GM18517 (cell line): ENCODE measurements at regions not wholly inside any gene's neighbourhood (a gene's known extent, or its start where the extent isn't known, plus 50 kb on each side); places are given as distances from the start of the nearest gene placed in this dataset.
A peak's percentile ranks its signal among the peaks of the same experiment; 100 is the strongest.

Experiments
- ATAC-seq: cut with Tn5 transposase; IDR thresholded peaks from one replicate; pipeline ENCODE4 v1.9.1; 2021; ENCODE audit warnings: mild to moderate bottlenecking, moderate library complexity; ENCODE audit not compliant: unreplicated experiment

DNA sequence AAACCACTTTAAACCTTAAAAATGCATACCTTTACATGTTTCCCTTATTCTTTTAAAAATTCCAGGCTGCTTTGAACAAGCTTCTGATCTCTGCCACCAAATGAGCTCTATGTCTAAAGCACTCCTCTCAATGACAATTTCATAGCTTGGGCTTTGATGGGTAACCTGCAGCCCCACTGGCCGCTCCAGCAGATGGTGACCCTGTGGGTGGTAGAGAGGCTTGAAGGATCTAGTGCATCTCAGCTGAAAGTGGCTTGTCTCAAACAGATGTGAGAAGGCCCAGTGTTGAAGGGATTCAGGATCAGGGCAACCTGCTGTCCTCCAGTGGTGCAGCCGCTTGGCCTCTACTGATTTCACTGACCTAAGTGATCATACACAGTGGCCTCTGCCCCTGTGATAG, 84.7 kb upstream of the IRF2BP2 start:
- no peak for ATAC-seq

DNA sequence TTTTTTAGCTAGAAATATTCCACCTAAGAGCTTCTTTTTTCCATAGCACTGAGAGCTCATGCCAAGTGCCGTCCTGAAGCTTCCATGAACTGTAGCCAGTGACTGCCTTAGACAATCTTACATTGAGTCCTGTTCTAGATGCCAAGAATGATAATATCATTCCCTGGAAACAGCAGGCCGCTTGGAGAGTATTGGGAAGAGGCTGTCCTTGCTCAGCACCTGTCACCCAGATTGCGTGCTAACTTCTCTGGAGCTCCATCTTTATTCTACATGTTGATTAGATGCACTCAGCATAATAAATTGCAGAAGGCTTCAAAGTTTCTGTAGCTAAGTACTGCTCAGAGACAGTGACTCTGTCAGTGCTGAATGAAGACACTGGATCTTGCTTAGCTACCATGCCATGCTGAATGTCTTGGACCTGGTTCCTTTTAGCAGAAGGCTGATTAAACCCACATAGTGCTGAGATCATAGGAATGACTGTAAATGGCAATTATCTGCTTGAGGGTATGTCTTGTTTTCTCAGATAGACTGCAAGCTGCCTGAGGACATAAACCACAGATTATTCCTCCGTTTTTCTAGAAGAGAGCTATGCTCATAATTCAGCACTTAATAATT, 83.1 kb upstream of the IRF2BP2 start:
- no peak for ATAC-seq

DNA sequence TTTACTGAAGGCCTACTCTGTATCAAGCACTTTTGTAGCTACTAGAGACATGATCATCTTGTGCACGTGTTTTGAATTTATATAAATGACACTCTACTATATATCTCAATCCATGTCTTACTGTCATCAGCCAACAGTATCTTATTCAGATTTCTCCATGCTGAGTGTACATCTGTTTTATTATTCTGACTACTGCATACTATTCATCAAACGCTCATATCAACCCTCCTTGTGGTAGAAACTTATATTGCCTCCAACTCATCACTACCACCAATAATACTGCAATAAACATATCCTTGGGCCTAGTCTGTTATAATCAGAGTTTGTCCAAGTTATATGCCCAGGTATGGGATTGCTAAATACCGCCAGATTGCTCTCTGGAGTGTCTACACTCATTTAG, 81.6 kb upstream of the IRF2BP2 start:
- no peak for ATAC-seq

DNA sequence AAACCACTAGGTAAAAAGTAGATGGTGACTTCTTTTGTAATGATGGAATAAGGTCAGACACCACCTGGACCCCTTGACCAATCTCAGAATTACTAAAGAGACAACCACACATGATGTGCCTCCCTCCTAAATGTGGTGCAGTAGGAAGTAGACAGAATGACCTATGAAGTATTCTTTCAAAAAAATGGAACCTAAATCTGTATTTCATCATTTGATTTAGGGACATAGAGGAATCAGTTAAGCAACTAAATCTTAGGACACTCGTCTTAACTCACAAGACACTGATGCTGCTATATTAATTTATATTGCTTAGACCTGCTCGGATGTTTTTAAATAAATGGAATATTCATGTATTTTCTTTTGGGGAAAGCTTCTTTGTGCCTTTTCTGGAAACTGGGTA, 80.9 kb upstream of the IRF2BP2 start:
- no peak for ATAC-seq

DNA sequence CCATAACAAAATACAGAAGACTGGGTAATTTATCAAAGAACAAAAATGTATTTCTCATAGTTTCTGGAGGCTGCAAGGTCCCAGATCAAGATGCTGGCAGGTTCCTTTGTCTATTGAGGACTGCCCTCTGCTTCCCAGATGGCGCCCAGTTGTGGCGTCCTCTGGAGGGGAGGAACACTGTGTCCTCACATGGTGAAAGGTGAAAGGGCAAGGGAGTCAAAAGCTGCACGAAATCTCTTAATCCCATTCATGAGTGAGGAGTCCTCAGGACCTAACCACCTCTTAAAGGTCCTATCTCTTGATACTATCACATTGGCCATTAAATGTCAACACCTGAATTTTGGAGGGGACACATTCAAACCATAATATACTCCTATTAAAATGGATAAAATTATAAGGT, 79.3 kb upstream of the IRF2BP2 start:
- no peak for ATAC-seq

DNA sequence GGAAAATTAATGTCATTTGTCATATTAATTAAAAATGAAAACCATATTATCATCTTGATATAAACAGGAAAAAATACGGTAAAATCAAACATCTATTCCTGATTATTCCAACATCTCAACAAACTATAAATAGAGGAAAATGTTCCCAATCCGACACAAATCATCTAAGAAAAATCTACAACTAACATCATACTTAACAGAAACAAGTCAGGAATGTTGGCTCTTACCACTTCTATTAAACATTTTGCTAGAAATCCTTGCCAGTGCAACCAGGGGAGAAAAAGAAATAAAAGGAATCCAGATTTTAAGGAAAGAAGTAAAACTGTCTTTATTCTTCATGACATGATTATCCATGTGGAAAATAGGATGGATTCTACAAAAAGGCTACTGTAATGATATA, 77.0 kb upstream of the IRF2BP2 start:
- ATAC-seq: no peak

DNA sequence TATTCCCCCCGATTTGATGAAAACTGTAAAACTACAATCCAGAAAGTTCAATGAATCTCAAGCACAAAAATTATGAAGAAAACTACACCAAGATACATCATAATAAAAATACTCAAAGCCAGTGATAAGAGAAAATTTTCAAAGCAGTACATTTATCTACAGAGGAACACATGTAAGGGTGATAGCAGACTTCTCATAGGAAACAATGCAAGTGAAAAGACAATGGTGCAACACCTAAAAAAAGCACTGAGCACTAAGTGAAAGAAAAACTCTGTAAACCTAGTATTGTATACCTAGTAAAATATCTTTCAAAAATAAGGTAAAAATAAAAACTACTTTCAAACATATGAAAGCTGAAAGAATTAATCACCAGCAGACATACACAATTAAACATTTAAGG, 76.1 kb upstream of the IRF2BP2 start:
- no peak for ATAC-seq

DNA sequence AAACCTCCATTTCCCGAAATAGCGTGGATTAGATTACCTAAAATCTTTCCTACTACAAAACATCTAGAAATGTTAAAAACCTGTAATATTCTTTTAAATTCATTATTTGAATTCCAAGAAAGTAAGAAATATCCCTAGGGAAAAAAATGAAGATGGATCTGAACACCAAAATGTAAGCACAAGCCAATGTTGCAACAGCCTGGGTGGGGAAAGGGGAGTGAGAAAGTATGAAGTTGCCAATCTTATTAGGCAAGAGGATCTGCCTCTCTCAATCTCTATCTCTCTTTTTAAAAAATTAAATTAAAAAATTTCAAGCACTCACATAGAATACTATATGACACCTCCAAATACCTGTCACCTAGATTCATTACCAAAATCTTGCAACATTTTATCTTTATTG, 74.9 kb upstream of the IRF2BP2 start:
- ATAC-seq: no peak

DNA sequence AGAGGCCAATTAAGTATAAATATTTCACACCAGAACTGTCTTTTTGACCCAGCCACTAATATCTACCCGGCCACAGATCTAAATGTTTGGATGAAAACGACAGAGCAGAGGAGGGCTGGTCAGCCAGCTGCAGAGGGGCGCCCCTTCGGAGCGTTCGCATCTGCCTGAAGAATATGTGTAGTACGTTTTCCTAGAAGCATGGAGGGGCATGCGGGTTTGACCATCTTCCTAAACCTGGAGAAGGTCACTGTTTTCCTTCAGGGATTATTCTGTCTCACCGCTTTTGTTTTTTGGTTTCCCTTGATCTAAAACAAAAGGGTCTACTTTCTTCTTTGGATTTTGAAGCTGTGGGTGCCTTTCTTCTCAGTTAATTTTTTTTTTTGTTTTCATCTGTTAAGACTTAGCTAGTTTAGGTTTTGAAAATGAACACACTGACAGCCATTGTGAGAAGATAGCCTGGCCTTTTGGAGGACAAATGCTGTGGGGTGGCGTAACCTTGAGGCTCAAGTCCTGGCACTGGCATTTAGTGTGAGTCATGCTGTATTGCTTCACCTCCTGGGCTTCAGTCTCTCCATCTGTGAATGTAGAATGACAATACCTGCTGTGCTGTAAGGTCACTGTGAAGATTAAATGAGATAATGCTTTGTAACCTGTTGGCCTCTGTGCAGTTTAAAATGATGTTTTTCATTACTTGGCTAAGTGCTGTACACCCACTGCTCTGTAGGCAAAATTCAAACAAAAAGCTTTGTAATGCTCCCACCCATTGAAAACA, 74.1 kb upstream of the IRF2BP2 start:
- no peak for ATAC-seq

DNA sequence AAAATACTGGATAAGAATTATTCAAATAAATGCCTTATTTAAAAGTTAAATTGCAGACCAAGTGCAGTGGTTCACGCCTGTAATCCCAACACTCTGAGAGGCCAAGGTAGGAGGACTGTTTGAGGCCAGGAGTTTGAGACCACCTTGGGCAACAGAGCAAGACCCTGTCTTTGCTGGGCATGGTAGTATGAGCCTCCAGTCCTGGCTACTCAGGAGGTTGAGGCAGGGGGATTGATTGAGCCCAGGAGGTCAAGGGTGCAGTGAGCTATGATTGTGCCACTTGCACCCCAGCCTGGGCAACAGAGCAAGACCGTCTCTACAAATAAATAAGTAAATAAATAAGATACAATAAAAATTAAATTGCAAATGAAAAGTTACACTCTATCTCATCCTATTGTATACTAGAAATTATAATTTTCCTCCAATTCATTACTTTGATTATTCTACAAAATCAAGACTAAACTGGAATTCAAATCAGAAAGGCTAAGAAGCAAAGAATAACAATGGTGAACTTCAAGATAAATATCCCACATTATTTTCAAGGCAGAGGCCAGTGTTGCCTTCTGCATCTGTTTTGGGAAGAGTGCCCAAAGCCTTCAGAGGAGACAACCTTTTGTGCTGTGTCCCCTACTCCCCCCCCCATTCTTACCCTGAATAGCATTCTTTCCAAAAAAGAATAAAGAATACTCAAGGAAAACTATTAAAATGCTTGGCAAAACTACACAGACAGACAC, 73.3 kb upstream of the IRF2BP2 start:
- no peak for ATAC-seq

DNA sequence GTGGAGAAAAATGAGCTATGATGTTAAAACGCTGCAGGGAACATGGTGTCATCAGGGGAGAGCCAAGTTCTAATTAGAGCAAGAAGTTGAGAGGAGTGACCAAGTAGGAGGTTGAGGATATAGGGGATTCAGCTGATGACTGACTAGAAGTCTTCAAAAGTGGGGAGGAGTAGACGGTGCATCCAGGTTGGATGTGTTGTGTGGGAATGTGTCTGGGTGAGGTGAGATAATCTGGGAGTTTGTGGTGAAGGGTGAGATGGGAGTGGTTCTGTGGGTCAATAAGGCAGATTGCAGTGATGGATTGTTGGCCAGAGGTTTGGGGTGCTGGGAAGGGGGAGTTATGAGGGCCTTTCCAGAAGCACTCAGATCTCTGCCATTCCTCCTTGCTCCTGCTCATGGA, 72.0 kb upstream of the IRF2BP2 start:
- ATAC-seq: no peak

DNA sequence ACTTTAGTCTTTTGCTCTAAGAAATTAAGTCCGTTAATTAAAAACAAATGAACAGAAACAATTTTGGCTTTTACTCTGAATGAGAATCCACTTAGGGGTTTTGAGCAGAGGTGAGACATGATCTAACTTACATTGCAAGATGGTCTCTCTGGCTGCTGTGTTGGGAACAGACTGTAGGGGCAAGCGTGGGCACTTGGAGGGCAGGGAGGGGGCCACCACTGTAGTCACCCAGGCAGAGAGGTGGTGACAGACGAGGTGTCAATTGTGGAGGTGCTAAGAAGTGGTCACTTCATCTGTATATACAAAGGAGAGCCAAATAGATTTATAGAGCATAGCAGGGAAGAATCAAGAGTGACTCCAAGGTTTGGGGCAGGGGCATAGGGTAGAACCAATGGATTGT, 71.1 kb upstream of the IRF2BP2 start:
- ATAC-seq: no peak

DNA sequence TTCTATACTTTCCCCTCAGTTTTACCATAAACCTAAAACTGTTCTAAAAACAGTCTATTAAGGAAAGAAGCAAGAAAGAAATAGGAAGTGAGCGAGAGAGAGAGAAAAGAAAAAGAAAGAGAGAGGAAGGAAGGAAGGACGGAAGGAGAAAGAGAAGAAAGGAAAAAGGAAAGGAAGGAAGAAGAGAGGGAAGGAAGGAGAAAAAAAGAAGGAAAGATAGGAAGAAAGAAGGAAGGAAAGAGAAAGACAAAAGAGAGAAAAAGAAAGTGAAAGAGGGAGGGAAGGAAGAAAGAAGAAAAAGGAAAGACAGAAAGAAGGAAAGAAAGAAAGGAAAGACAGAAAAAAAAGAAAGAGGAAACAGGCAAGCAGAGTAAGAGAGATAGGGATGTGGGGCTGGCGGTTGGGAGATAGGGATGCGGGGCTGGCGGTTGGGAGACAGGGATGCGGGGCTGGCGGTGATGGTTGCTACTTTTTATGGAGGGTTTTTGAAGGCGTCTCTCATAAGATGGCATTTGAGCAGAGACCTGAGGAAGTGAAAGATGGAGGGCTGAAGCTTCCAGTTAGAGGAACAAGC, 70.4 kb upstream of the IRF2BP2 start:
- no peak for ATAC-seq

DNA sequence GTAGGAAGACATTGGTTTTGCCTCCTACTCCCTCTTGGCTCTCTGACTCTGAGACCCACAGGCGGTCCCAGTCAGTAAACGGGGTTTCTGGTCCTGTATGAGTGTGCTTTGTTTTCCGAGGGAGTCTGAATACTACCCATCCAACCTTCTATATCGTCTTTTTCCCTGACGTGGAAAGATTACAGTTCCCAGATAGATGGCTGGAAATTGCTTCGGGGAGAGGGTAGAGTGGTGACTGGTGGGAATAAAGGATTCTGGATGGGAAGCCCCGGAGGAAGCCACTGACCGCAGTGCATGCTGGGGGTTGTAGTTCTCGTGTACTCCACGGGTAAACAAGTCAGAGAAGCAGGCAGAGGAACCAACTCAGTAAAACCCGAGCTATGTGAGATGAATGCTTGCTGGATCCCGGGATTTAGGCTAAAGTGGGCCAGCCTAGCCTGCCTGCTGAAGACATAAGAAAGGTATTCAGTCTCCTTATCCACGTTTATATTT, 66.2 kb upstream of the IRF2BP2 start:
- ATAC-seq: peak; percentile 69

DNA sequence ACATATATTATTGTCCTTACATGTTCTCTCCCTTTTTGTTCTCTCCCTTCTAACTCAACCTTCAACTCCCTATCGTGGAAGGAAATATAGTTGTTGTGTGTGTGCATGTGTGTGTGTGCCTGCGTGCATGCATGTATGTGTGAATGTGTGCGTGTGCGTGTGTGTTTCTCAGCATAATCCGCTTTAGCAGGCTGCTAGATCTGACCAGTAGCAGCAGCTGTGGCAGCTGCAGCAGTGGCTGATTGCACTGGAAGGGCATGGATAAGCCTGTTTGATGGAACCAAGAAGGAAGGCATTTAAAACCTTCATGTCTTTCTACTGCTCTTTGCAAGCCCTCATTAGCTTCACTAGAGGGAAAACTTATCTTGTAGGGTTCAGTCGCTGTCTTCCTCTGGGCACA, 65.6 kb upstream of the IRF2BP2 start:
- ATAC-seq: no peak

DNA sequence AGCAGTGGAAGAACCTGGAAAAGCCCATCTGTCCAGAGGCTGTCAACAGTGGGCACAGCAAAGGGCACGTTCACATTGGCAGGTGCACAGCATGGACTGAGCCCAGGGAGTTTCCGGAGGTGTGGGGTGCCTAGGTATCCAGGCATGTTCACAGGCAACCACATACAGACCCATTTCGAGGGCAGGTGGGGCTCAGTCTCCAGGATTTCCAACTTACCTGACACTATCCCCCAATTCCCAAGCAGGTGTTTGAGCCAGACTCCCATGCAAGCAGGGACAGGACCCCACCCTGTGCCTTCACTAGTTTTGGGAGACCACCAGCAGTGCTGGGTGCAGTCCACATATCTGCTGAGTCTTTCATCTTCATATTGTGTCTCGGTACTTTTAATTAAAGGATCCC, 65.0 kb upstream of the IRF2BP2 start:
- no peak for ATAC-seq

DNA sequence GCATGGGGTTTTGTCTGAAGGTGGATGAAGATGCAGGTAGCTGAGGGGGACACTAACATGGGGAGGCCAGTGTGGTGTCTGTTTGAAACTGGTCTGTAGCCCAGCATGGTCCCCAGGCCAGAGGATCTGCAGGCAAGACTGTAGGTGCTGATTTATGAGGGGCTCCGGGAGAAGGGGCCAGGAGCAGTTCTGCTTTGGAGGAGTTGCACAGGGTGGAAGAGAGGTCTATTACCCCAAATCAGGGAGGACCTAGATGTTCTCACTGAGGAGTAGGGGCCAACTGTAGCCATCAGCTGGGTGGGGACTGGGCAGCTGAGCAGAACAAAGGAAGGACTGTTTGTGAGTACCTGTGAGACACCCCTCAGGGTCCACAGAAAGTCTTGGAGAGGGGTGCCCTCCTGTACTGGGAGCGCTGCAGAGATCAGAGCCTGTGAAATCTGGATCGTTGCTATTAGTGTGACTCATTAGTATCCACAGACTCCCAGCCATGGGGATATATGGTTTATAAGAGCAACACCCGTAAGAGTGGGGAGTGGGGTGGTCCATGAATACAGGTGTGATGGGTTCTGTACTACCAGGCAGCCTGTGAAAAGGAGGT, 64.3 kb upstream of the IRF2BP2 start:
- ATAC-seq: no peak

DNA sequence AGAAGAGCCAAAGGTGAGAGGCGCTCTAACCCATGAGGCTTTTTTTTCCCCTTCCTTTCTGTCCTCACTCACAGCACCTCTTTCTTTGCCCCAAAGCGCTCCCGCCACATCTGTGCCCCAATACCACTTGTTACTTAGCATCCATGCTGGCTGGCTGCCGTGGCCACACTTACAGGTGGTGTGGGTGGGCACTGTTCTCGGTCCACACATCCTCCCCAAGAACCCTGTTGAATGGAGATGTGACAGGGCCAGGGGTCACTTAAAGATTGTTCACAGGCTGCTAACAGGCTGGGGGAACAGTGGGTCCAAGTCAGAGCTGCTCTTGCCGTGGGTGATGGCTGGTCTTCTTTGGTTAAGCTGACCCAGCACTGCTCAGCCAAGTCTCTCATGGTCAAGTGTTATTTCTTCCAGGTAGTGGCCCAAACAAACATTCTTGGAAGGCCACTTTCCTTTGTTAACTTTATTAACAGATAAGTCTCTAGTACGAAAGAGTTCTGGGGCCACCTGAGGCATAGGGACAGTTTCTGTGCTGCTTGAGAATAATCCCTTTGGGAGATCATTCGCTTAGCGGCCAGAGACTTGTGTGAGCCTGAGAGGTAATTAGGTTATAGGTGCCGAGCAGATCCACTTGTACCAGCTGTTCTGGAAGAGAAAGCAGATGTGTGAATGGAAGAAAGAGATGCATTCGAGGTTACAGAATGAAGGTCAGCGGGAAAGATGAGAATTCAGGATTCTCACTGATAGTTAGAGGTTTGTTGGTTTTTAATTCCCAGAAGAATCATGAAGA, 62.6 kb upstream of the IRF2BP2 start:
- no peak for ATAC-seq

DNA sequence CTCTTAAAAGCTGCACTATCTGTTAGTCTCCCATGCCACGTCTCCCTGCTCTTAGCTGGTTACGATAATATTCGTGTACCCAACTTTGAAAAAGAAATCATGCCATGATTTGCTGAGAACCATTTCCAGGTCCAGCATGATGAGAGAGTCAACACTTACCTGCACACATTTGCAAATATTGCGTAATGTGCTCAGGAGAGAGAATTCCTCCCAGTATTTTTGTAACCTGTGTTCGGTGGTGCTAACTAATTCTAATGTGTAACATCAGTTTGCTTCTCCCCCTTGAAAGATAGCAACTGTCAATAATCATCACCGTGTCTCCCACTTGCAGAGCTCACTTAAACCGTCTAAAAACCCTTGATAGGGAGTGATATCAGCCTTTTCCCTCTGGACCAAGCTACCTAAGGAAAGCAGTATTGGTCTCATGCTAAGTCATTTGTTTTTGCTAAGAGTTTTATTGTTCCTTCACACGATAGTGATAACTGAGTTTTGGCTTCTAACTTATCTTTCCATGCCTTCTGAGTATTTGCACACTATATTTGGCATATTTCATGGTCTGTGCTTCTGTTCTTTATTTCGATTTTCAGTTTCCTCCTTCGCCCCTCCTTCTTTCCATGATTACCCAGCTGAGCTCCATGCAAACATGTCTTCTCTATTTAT, 61.1 kb upstream of the IRF2BP2 start:
- ATAC-seq: no peak

DNA sequence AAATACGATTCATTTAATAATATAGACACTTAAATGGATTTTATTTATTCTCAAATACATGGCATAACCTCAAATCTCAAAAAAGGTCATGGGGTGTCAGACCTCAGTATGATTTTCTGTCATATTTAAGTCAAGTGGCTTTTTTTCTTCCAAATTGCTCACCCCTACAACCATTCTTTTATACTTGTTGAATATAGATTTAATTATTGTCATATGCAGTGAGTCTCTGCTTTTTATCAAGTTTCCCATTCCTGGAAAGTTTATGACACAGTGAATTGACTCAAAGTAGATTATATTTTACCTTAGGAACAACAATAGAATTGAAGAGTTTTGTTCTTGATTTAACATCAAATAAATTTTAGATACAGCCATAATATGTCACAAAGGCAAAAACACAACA, 59.5 kb upstream of the IRF2BP2 start:
- no peak for ATAC-seq
